HG02943 (cell line): ENCODE measurements at regions not wholly inside any gene's neighbourhood (a gene's known extent, or its start where the extent isn't known, plus 50 kb on each side); places are given as distances from the start of the nearest gene placed in this dataset.

Experiments used
- ATAC-seq: cut with Tn5 transposase; IDR thresholded peaks from one replicate; pipeline ENCODE4 v1.9.1; 2021; ENCODE audit warnings: mild to moderate bottlenecking, low read depth, moderate library complexity; ENCODE audit not compliant: unreplicated experiment

- no peak for ATAC-seq
Observed at GRCh38 chr14:22026527-22026926, 352.9 kb upstream of the OR4E1 start.

GRCh38 chr14:22025879-22026278 lies 352.3 kb upstream of the OR4E1 start:
- no peak for ATAC-seq

GRCh38 chr14:22024137-22024536 lies 350.5 kb upstream of the OR4E1 start:
- no peak for ATAC-seq

GRCh38 chr14:22018890-22019289 lies 345.3 kb upstream of the OR4E1 start:
- ATAC-seq, result no peak

- ATAC-seq, result no peak
Observed at GRCh38 chr14:22012452-22012851, 338.8 kb upstream of the OR4E1 start.

GRCh38 chr14:22011253-22011642 lies 337.6 kb upstream of the OR4E1 start:
- no peak for ATAC-seq

- ATAC-seq, result no peak
Observed at GRCh38 chr14:22010545-22011252, 337.1 kb upstream of the OR4E1 start.

GRCh38 chr14:22008766-22009165 lies 335.1 kb upstream of the OR4E1 start:
- ATAC-seq, result no peak

- ATAC-seq, result no peak
Observed at GRCh38 chr14:22007784-22008412, 334.3 kb upstream of the OR4E1 start.

GRCh38 chr14:22007363-22007762 lies 333.7 kb upstream of the OR4E1 start:
- no peak for ATAC-seq

GRCh38 chr14:22003461-22003860 lies 329.8 kb upstream of the OR4E1 start:
- no peak for ATAC-seq

GRCh38 chr14:22002860-22003284 lies 329.3 kb upstream of the OR4E1 start:
- ATAC-seq, result no peak

GRCh38 chr14:21999402-21999801 lies 325.8 kb upstream of the OR4E1 start:
- ATAC-seq, result no peak

- ATAC-seq, result no peak
Observed at GRCh38 chr14:21997300-21997699, 323.7 kb upstream of the OR4E1 start.

- no peak for ATAC-seq
Observed at GRCh38 chr14:21995332-21995731, 321.7 kb upstream of the OR4E1 start.

- no peak for ATAC-seq
Observed at GRCh38 chr14:21993837-21994236, 320.2 kb upstream of the OR4E1 start.

- ATAC-seq, result no peak
Observed at GRCh38 chr14:21993070-21993469, 319.5 kb upstream of the OR4E1 start.

- no peak for ATAC-seq
Observed at GRCh38 chr14:21991130-21991529, 317.5 kb upstream of the OR4E1 start.

- no peak for ATAC-seq
Observed at GRCh38 chr14:21990116-21990515, 316.5 kb upstream of the OR4E1 start.

GRCh38 chr14:21989090-21989489 lies 315.5 kb upstream of the OR4E1 start:
- ATAC-seq, result no peak

- no peak for ATAC-seq
Observed at GRCh38 chr14:21988413-21988812, 314.8 kb upstream of the OR4E1 start.

GRCh38 chr14:21987937-21988336 lies 314.3 kb upstream of the OR4E1 start:
- no peak for ATAC-seq
